Suprapubic skin (tissue), 4 donors: ENCODE measurements at regions not wholly inside any gene's neighbourhood (a gene's known extent, or its start where the extent isn't known, plus 50 kb on each side); places are given as distances from the start of the nearest gene placed in this dataset.

Source experiments
- CTCF ChIP-seq, 2 donors: fragments of 200-600 bp in 1 of 2; fragments of 450-650 bp in 1 of 2; sonication (generic) in 1 of 2; IDR thresholded peaks; one replicate each; pipeline ENCODE4 v1.5.1; 2016 to 2019; ENCODE audit warnings: antibody characterized with exemption in 2 of 2, mild to moderate bottlenecking in 1 of 2, moderate library complexity in 1 of 2
- EP300 ChIP-seq: sonication (generic); formaldehyde crosslinking; IDR thresholded peaks from one replicate; pipeline ENCODE4 v1.6.1; 2017; ENCODE audit warnings: antibody characterized with exemption
- POLR2A ChIP-seq, 2 donors: fragments of 450-650 bp; IDR thresholded peaks; one replicate each; pipeline ENCODE4 v1.6.1; 2017; ENCODE audit warnings: antibody characterized with exemption in 2 of 2, mild to moderate bottlenecking in 2 of 2, moderate library complexity in 2 of 2
- POLR2AphosphoS5 ChIP-seq, 3 donors: sonication (generic); formaldehyde crosslinking; IDR thresholded peaks; one replicate each; pipeline ENCODE4 v1.6.1; 2017; ENCODE audit warnings: antibody characterized with exemption in 3 of 3

GRCh38 chr20:60144974-60145527 is 186.8 kb downstream of the CDH26 start:
- TF ChIP-seq CTCF (IDR thresholded peaks at IDR 0.05) = no peak
- no peak for TF ChIP-seq POLR2A (IDR thresholded peaks at IDR 0.05)
- TF ChIP-seq EP300 = no peak
- no peak for TF ChIP-seq POLR2AphosphoS5 (IDR thresholded peaks at IDR 0.05)
